ENCODE measurements at regions not wholly inside any gene's neighbourhood (a gene's known extent, or its start where the extent isn't known, plus 50 kb on each side); places are given as distances from the start of the nearest gene placed in this dataset.
"Not testable (repeated sequence)": the region's sequence is repeated elsewhere in the genome, so short reads cannot be mapped to it uniquely, and the experiment has no call there.

DNA sequence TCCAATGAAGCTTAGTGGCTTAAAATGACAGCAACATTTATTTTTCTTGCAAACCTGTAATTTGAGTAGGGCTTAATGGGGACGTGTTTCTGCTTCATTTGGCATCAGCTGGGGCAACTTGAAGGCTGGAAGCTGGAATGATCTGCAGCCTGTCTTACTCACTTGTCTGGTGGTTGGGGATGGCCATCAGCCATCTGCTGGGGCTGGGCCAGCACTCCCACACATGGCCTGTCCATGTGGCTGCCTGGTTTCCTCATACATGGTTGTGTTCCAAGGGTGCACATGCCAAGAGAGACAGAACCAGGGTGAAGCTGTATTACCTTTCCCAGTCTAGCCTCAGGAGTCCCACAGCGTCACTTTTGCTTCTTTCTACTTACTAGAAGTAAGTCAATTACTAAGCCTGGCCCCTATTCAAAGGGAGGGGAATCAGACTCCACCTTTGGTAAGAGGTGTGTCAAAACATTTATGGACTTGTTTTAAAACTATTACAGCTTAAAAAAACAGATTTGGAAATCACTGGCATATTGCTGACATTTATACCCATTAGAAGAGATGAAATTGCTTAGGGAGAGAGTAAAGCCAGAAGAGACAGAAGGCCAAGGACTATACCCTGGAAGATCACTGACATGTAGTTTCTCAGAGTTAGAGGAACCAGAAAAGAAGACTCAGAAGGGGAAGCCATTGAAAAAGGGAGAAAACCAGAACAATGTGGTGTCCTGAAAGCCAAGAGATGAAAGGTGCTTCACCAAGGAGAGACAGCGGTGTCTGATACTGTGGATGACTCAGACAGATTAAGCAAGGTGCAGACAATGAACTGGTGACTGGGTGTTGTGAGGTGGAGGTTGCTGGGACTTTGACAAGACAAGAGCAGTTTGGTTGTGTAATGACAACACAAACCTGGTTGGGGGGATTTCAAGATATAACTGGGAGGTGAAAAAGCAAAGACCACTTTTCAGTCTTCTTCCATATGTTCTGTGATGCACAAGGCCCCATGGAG lies 345.2 kb downstream of the GJA1 start:
- peak; percentile 97 for DNase-seq (ENCODE audit: low read depth)
- no peak overlapping the region for H3K4me3 ChIP-seq (ENCODE audit: low read depth, low read length)

DNA sequence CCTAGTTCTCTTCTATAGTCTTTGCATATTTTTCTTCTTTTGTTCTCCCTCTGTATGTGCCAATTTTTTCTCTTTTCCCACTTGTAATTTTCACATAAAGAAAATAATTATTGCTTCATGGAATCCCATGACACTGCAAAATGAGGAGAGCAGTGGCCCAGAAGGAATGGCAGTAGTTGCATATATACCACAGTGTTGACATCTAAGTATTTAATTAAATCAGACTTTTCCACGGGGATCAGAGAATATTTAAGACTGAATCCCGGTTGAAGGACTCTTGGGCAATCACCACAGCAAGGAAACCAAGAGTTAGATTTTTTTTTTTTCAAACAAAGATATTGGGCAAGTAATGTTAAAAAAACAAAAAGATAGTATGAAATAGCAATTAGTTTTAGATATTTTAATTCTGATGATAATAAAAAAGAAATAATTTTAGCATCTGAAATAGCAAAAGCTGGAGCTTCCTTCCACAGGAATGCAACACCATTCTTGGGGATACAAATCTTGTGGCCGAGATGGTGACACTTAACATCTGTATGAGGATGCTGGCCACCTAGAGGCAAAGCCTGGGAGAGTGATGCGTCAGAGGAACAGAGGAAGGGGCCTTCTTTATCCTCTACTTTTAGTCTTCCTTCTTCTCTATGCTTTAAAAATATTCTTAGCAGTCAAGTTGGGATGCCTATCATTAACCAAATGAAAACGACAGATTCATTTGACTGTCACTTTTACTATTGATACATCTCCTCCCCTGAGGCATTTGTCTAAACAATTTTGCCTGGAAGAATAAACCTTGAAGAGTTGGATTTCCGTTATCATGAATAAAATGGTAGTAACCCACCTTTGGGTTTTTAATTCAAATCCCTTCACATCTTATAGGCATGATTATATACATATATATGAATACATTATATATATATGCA lies 356.2 kb downstream of the GJA1 start:
- H3K4me3 ChIP-seq (ENCODE audit: low read depth, low read length): no peak overlapping the region
- peak; percentile 74 for DNase-seq (ENCODE audit: low read depth)

DNA sequence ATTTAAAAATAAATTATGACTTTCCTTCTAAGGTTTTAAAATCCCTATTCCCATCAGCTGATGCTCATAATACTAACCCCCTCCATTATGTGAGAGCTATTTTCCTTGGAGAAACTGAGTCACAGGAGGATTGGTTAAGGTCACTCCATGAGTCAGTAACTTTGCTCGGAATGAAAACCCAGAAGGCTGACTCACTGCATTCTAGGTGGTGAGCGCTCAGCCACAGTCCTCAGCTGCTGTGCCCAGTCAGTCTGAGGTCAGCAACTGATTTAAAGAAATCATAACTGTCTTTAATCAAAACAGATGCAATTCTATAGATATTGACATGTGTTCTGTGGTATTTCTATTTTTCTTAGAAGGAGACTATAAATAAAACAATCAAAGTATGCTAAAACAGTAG lies 359.2 kb downstream of the GJA1 start:
- peak; percentile 88 for DNase-seq (ENCODE audit: low read depth)

DNA sequence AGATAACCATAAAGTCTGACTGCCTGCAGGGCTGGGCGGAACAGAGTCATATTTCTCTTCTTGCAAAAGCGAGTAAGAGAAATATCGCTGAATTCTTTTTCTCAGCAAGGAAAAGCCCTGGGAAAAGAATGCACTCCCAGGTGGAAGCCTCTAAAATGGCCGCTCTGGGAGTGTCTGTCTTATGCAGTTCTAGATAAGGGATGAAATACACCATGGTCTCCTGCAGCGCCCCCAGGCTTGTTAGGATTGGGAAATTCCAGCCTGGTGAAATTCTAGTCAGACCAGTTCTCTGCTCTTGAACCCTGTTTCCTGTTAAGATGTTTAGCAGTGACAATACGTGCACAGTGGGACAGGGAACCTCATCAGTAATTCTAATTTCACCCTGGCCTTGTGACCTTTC lies 362.2 kb downstream of the GJA1 start:
- H3K4me3 ChIP-seq (ENCODE audit: low read depth, low read length); DNase-seq (ENCODE audit: low read depth): not testable (repeated sequence)

More for the DNA sequence above, 359.2 kb downstream of the GJA1 start:
- H3K4me3 ChIP-seq (ENCODE audit: low read depth, low read length): no peak overlapping the region

DNA sequence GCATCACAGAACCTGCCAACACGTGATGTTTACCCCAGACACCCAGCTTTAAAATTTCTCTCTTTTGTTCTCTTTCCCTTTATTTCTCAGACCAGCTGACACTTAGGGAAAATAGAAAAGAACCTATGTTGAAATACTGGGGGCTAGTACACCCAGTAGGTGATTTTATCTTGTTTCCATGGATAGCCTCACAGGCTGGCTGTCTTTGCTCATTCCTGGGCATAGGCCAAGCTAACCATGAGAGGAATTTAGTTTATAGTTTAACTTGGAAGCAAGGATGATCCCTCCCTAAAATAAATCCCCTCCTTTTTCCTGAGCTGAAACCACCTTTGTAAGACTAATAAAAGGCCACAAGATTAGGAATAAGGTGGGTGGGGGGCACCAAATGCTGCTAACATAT lies 362.7 kb downstream of the GJA1 start:
- H3K4me3 ChIP-seq (ENCODE audit: low read depth, low read length); DNase-seq (ENCODE audit: low read depth): not testable (repeated sequence)

DNA sequence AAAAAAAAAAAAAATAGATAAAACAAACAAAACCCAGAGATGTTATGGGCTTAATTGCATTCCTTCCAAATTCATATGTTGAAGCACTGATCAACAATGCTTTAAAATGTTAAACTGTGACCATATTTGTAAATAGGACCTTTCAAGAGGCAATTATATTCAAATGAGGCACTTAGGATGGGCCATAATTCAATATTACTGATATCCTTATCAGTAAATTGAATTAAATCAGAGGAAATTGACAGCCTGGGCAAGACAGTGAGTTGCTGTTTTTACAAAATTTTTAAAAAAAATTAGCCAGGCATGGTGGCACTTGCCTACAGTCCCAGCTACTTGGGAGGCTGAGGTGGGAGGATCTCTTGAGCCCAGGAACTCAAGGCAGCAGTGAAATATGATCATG lies 364.1 kb downstream of the GJA1 start:
- H3K4me3 ChIP-seq (ENCODE audit: low read depth, low read length): no peak overlapping the region
- DNase-seq (ENCODE audit: low read depth): no peak

DNA sequence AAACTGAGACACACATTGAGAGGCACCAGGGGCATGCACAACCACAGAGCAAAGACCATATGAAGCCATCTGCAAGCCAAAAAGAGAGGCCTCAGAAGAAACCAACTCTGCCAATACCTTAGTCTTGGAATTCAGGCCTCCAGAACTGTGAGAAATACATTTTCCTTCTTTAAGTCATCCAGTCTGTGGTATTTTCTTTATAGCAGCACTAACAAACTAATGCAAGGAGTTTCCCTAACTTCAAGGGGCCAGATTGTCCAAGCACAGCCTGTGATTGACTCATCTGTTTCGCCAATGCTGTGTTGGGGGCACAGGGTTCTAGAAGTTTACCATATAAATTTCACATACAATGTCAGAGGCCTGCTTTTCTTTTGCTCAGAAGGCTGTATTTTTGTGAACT lies 364.6 kb downstream of the GJA1 start:
- DNase-seq (ENCODE audit: low read depth): no peak

DNA sequence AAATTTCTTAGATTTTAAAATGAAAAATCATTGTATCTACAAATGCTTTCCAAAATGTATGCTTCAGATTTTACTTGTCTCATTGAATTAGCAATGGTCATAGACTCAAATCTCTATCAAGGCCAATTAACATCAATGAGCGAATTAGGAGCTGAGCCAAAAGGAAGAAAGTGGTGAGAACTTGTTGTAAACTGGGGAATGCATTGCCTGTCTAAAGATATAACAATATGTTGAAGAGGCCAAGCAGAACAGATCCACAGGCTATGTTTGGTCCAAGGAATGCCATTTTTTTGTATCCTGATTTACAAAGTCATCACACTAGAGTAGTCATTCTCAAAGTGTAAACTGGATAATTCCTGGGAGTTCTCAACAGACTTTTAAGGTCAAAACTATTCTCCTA lies 370.7 kb downstream of the GJA1 start:
- DNase-seq (ENCODE audit: low read depth): no peak
- no peak overlapping the region for H3K4me3 ChIP-seq (ENCODE audit: low read depth, low read length)

More for the DNA sequence above, 364.6 kb downstream of the GJA1 start:
- H3K4me3 ChIP-seq (ENCODE audit: low read depth, low read length): no peak overlapping the region

DNA sequence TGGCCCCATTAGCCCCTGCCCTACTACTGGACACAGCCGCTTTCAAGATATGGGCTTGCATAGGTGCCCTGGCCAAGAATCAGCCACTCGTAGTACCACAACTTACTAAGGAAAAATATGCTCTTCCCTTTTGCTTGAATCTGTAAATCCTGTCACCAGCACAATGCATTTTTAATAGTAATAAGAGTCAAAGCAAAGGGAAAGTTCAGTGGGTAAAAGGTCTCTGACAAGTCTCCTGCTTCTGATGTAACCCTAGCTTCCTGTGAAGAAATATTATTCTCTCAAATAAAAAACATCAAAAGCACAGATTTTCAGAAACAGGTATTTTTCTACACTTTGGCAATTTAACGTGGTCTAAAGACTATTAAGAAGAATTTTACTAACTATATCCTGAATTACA lies 373.8 kb downstream of the GJA1 start:
- no peak for DNase-seq (ENCODE audit: low read depth)
- H3K4me3 ChIP-seq (ENCODE audit: low read depth, low read length): no peak overlapping the region

DNA sequence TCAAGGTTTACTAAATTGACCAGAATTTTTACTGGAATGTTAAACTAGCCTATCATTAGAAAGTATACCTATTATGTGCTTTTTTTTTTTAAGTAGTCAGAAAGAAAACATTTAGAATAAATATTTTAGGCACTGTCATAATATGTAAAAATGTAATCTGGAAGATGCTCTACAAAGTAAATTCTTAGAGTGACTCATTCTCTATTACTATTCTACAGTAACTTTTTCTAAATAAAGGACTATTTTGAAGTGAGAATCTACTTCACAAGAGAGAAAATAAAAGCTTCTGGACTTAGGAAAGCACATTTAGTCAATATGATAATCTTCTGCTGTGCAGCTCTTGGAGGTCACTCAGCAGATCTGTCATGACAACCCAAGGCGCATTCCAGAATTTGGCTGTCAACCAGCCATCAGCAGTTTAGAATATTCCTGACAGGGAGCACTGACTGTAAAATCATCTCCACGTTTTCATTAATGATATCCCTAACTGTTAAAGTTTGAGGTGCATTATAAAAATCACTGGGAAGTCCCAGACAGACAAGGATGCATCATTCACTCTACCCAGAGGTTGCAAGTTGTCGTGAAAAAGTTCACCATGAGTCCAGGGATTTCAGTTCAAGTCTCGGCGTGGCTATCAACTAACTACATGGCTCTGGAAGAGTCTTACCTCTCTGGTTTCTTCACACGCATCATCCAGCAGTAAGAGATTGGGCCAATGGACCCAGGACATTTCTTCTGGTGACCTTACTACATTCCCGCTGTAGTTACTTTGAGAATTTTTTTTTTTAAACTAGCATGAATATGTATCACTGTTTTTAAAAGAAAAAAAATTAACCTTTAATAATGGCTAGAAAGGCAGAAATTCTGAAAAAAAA lies 374.9 kb downstream of the GJA1 start:
- DNase-seq (ENCODE audit: low read depth): no peak

DNA sequence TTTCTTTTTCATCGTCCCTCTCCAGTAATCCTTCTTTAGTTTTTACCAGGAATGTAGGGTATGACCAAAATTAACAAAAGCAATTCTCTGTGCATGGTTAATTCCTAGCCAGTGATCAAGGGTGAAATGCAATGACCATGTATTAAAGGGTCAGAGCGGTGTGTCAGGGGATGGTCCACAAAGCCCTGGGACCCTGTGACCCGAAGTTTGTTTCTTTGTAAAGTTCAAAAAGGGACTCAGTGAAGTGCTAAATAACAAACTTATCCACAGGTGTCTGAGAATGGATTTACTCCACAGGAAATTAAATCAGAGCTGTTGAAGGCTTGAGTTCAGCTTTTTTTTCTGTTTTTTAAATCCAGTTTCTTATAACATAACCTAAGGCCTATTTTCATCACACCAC lies 375.7 kb downstream of the GJA1 start:
- no peak overlapping the region for H3K4me3 ChIP-seq (ENCODE audit: low read depth, low read length)
- DNase-seq (ENCODE audit: low read depth): no peak

More for the DNA sequence above, 374.9 kb downstream of the GJA1 start:
- H3K4me3 ChIP-seq (ENCODE audit: low read depth, low read length): no peak overlapping the region

DNA sequence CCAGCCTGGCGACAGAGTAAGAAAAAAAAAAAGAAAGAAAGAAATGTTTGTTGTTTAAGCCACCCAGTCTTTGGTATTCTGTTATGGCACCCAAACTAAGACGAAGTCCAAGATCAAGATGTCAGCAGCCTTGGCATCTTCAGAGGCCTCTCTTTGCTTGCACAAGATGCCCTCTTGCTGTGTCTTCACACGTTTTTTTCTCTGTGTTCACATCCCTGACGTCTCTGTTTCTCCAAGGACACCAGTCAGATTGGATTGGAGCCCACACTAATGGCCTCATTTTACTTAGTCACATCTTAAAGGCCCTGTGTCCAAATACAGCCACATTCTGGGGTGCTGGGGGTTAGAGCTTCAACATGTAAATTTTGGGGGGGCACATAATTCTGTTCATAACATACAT lies 380.9 kb downstream of the GJA1 start:
- DNase-seq (ENCODE audit: low read depth): no peak
- no peak overlapping the region for H3K4me3 ChIP-seq (ENCODE audit: low read depth, low read length)

DNA sequence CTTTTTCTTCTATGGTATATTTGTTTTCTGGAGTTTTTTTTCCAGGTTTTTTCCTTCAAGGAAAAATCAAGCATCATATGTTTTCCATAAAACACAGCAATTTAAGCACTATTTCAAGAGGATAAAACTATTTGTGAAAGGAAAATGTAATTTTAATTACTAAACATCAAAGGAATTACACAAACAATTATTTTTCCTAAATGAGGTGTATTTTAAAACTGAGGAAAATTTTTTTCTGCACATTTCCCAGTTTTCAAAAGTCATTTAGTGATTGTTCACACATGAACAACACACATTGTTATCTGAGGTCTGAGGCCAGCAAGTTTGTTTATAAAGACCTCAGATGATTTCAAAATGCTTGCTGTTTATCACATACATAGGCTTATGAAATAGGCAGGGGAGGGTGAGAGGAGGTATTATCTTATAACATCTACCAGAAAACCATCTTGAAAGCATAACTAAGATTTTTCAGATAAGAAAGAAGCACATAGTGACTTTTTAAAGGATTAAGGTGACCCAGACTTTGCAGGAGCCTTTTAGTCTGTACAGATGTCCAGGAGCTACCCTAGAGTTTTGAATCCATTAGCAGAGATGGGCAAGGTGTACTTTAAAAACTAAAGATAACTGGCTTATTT lies 381.6 kb downstream of the GJA1 start:
- H3K4me3 ChIP-seq (ENCODE audit: low read depth, low read length): no peak overlapping the region
- no peak for DNase-seq (ENCODE audit: low read depth)

DNA sequence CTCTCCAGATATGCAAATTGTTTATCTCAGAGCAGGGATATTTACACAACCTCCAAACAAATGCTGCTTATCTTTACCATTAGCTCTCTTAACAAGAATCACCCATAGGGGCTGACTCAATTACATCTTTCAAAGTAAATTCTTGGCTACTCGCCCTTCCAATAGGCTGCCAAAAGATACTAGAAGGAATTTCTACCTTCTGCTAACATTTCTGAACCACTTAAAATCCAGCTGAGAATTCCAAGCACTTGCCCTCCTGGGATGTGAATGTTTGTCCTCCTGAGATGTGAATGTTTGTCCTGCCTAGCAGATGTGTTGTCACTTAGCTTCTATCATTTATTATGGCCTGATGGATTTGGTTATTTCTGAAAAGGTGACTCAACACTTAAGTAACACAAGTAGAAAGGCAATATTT lies 388.0 kb downstream of the GJA1 start:
- peak; percentile 44 for DNase-seq (ENCODE audit: low read depth)
- H3K4me3 ChIP-seq (ENCODE audit: low read depth, low read length): no peak overlapping the region

DNA sequence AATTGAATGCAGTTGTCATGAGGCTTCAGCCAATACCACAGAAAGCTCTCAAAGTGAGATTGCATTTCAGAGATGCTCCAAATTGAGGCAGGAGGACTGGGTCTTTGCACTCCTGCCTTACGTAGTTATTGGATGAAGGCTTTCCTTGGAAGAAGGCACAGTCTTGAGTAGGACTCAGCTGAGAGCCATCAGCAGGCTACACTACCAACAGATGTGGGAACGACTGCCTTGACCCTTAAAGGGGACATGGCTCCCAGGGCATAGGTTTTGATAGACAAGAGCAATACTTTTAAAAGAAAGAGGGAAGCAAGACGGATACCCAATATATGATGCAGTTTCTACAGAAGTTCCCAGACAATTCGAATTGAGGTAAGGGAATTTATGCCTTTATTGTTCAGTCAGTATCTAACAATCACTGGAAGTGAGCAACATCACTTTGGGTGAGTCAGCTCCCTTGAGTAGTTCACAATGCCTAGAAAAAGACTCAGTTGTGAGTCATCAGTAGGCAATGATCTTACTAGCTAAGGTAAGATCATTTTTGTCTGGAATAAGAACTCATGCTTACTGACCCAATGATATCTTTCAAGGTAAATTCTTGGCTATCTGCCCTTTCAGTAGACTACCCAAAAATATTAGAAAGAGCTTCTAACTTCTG lies 390.8 kb downstream of the GJA1 start:
- no peak overlapping the region for H3K4me3 ChIP-seq (ENCODE audit: low read depth, low read length)
- peak; percentile 85 for DNase-seq (ENCODE audit: low read depth)

DNA sequence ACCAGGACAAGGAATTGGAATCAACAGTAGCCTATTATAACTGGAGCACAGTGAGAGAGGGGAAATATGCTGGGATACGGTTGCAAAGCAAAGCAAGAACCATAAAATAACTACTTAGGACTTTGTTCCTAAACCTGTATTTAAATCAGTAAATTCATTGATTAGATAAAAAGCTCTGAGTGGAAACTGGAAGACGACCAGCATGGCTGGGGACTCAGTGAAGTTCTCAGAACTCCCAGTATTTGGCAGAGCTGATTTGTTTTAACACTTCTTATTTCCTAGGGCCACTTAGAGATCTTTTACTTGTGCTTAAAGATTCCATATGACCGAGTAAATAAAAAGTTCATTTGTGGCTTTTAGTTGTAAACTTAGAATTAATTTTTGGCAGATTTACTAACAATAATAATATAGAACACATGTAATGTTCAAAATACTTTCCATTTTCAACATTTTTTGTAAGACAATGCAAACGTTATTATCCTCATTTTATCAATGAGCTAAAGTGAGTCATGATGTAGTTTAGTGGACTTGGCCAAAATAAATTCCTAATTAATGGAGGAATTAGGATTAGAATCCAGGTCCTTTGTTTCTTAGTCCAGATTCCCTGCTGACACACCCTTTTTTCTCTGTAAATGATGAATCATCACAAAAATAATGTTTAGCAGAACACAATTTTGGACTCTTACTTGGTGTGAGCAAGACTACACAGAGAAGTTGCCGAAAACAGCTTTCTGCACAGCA lies 392.9 kb downstream of the GJA1 start:
- no peak for DNase-seq (ENCODE audit: low read depth)
- no peak overlapping the region for H3K4me3 ChIP-seq (ENCODE audit: low read depth, low read length)

DNA sequence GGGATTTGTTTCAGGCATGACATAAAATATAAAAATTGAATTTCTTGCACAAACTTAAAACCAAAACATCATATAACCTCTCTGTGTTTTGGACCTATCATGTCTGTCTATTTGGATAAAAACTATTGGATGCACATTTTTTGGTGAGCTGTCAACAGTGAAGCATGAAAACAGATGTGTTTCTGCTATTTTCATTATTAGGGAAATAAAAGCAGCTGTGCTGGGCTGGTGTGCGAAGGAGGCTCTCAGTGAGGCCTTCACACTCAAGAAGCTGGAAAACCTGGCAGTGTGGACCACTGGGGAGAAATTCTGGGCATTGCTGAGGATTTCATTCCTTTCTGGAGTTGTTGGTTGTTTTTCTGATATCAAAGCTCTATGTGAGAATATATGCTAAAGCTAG lies 395.3 kb downstream of the GJA1 start:
- DNase-seq (ENCODE audit: low read depth): no peak

DNA sequence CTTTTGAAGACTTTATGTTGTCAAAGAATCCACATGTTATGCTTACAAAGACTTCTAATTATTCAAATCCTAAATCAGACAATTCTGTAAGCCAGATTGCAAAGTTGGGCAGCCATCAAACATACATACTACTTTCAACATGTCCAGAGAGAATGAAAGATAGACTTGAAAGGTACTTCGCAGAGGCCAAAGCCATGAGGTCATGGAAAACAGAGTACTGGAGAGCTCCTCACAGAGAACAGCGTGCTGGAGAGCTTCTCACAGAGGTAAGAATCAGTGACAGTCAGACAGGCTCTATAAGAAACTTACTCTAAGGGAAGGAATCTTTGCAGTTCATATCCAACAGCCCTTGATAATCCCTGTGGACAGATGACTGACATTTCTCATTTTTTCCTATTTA lies 400.2 kb downstream of the GJA1 start:
- DNase-seq (ENCODE audit: low read depth): no peak
- H3K4me3 ChIP-seq (ENCODE audit: low read depth, low read length): no peak overlapping the region

More for the DNA sequence above, 395.3 kb downstream of the GJA1 start:
- H3K4me3 ChIP-seq (ENCODE audit: low read depth, low read length): no peak overlapping the region
